ENCODE measurements at regions not wholly inside any gene's neighbourhood (a gene's known extent, or its start where the extent isn't known, plus 50 kb on each side); places are given as distances from the start of the nearest gene placed in this dataset.

GRCh38 chr2:126535408-126535807 lies 120.5 kb upstream of the GYPC start (continued):
- TF ChIP-seq TEAD1 (CRISPR knock-in tag; IDR thresholded peaks at IDR 0.05) = no peak
- no peak for TF ChIP-seq PRRX2 (CRISPR knock-in tag; IDR thresholded peaks at IDR 0.05)
- no peak for TF ChIP-seq ESRRA (CRISPR knock-in tag; IDR thresholded peaks at IDR 0.05; ENCODE audit: borderline replicate concordance)

- Mint-ChIP-seq H3K27ac (no peak overlapping the region), H3K36me3 (peaks cover 24% of the 10 kb centered on the region), H3K4me1 (no peaks in the 10 kb centered on the region), H3K27me3 (ENCODE audit: low read depth) (no peaks in the 10 kb centered on the region; the same call in none of the 2 replicates), H3K4me3 (no peak overlapping the region), H3K9me3 (peaks cover 78% of the 10 kb centered on the region)
- CTCF ChIA-PET = no interaction called here
- POLR2A ChIA-PET = no interaction called here
- TF ChIP-seq ZNF263 (CRISPR knock-in tag; IDR thresholded peaks at IDR 0.05; ENCODE audit: low read depth) (no peak), IRF2 (CRISPR knock-in tag; IDR thresholded peaks at IDR 0.05; ENCODE audit: borderline replicate concordance, low read depth) (no peak), E2F1 (CRISPR knock-in tag; IDR thresholded peaks at IDR 0.05) (no peak), ATF6 (CRISPR knock-in tag; IDR thresholded peaks at IDR 0.05) (no peak), ETV6 (CRISPR knock-in tag; IDR thresholded peaks at IDR 0.05) (no peak), IRF1 (CRISPR knock-in tag; IDR thresholded peaks at IDR 0.05) (no peak), CREB1 (CRISPR knock-in tag; IDR thresholded peaks at IDR 0.05) (no peak), ZNF317 (CRISPR knock-in tag; IDR thresholded peaks at IDR 0.05; ENCODE audit: borderline replicate concordance, low read depth) (no peak), ZNF671 (CRISPR knock-in tag; IDR thresholded peaks at IDR 0.05) (no peak), RORB (CRISPR knock-in tag; IDR thresholded peaks at IDR 0.05) (no peak), TEAD1 (CRISPR knock-in tag; IDR thresholded peaks at IDR 0.05) (no peak), RELA (CRISPR knock-in tag; IDR thresholded peaks at IDR 0.05; ENCODE audit: borderline replicate concordance) (no peak), E2F4 (CRISPR knock-in tag; IDR thresholded peaks at IDR 0.05; ENCODE audit: borderline replicate concordance, low read depth) (no peak), ZBTB21 (CRISPR knock-in tag; IDR thresholded peaks at IDR 0.05; ENCODE audit: borderline replicate concordance) (no peak), ZNF138 (CRISPR knock-in tag; conservative IDR thresholded peaks at IDR 0.05) (no peak), SMAD4 (CRISPR knock-in tag; IDR thresholded peaks at IDR 0.05) (no peak), TP53 (CRISPR knock-in tag; IDR thresholded peaks at IDR 0.05) (no peak), CREM (CRISPR knock-in tag; IDR thresholded peaks at IDR 0.05) (no peak), AR (CRISPR knock-in tag; IDR thresholded peaks at IDR 0.05) (no peak)
- ATAC-seq (no peak), DNase-seq (ENCODE audit: low spot score) (no peak)
Measured at GRCh38 chr2:126536605-126537200, 119.3 kb upstream of the GYPC start.

Data from WTC11 (cell line).